Aorta (tissue), 5 donors: ENCODE measurements at regions not wholly inside any gene's neighbourhood (a gene's known extent, or its start where the extent isn't known, plus 50 kb on each side); places are given as distances from the start of the nearest gene placed in this dataset.
"Not testable (repeated sequence)": the region's sequence is repeated elsewhere in the genome, so short reads cannot be mapped to it uniquely, and the experiment has no call there.

ENCODE experiments used
- ATAC-seq: fragments of 200-7000 bp; cut with Tn5 transposase; one replicate; pipeline ENCODE4 v1.9.1; 2022; ENCODE audit warnings: moderate library complexity; ENCODE audit not compliant: low FRiP score
- DNase-seq, 2 donors: peaks; one replicate each; pipeline ENCODE4 v3.0.0-alpha.2; 2020
- H3K27ac ChIP-seq, 2 donors: one replicate each; pipeline ENCODE4 v1.5.1; 2013; ENCODE audit warnings: low read length in 2 of 2, mild to moderate bottlenecking in 2 of 2, moderate library complexity in 2 of 2, control low read depth in 1 of 2, inconsistent platforms in 1 of 2, low read depth in 1 of 2
- H3K27me3 ChIP-seq, 2 donors: one replicate each; pipeline ENCODE4 v1.6.1; 2013; ENCODE audit warnings: control low read depth in 1 of 2, low read length in 1 of 2, mild to moderate bottlenecking in 1 of 2, moderate library complexity in 1 of 2; ENCODE audit not compliant: insufficient read depth in 2 of 2, control insufficient read depth in 1 of 2
- H3K36me3 ChIP-seq, 2 donors: one replicate each; pipeline ENCODE4 v1.6.1; 2013; ENCODE audit warnings: control low read depth in 1 of 2, low read length in 1 of 2, mild to moderate bottlenecking in 1 of 2; ENCODE audit not compliant: insufficient read depth in 2 of 2, control insufficient read depth in 1 of 2
- H3K4me1 ChIP-seq, 2 donors: one replicate each; pipeline ENCODE4 v1.6.1; 2013; ENCODE audit warnings: low read length in 2 of 2, control low read depth in 1 of 2, mild to moderate bottlenecking in 1 of 2, moderate library complexity in 1 of 2; ENCODE audit not compliant: insufficient read depth in 2 of 2, control insufficient read depth in 1 of 2
- H3K4me3 ChIP-seq, 2 donors: one replicate each; pipeline ENCODE4 v1.5.1; 2013; ENCODE audit warnings: low read length in 2 of 2, control low read depth in 1 of 2, mild to moderate bottlenecking in 1 of 2
- H3K9me3 ChIP-seq: one replicate; pipeline ENCODE4 v1.6.1; 2013; ENCODE audit warnings: mild to moderate bottlenecking, low read length; ENCODE audit not compliant: control insufficient read depth
- WGBS, 2 donors: extraction: QIAGEN DNeasy Blood & Tissue Kit; methylation state at CpG; one replicate each; pipeline ENCODE4 v1.1.7; 2013; 5-methylcytosine and 5-hydroxymethylcytosine counted together
- intact Hi-C, 2 donors: fragments of 100-400 bp; cut with DNase I; formaldehyde crosslinking; loops; one replicate each; pipeline versions ENCODE4 v1.14.2 to v1.15.0; 2022
- donor health status: healthy with polysubstance abuse.
- donor health status: Bipolar disorder and iron deficiency.
- donor health status: DM: no; HTN: no; CAD: no.
- donor health status: DM: no; HTN: no; CAD: no.
- donor health status: DM: yes; HTN: yes; CAD: no.

DNA sequence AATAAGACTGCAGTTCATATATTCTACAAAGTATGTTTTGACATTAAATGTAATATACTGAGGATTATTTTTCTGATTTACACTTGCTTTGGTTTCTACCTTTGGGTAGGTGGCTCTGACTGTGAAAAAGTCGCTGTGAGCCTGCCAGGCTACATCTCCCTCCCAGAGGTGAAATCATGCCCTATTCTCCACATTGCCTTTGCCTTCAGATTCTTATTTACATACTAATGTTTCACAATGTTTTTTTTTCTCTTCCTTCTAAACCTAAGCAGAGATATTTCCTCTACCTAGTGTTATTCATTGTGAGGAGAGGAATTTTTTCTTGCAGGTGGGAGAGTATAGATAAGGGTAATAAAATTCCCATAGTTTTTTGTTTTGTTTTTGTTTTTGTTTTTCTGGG lies 111.5 kb upstream of the ANTXRL start:
- no peaks in the 10 kb centered on the region for H3K27me3 ChIP-seq
- H3K4me3 ChIP-seq: no peak overlapping the region
- H3K27ac ChIP-seq: no peak overlapping the region
- ATAC-seq: no peak
- peaks cover 2% of the 10 kb centered on the region for H3K9me3 ChIP-seq
- no peaks in the 10 kb centered on the region for H3K4me1 ChIP-seq
- no peak for DNase-seq
- no peaks in the 10 kb centered on the region for H3K36me3 ChIP-seq
- intact Hi-C loops: no loop called here
- 38 to 62% methylated on average over 1 of the region's 1 CpG for WGBS, 2 donors

- H3K27me3 ChIP-seq: no peaks in the 10 kb centered on the region
Measured at GRCh38 chr10:46175831-46176230, 111.0 kb upstream of the ANTXRL start.

GRCh38 chr10:46187431-46187830 lies 99.4 kb upstream of the ANTXRL start:
- H3K4me3 ChIP-seq, H3K36me3 ChIP-seq, H3K4me1 ChIP-seq, intact Hi-C loops, H3K27me3 ChIP-seq, H3K9me3 ChIP-seq, H3K27ac ChIP-seq, ATAC-seq, DNase-seq: not testable (repeated sequence)
- WGBS, 2 donors: 82 to 83% methylated on average over 3 of the region's 3 CpGs

More at GRCh38 chr10:46175831-46176230, 111.0 kb upstream of the ANTXRL start:
- ATAC-seq (no peak), DNase-seq (no peak)
- Histone ChIP-seq H3K36me3 (no peaks in the 10 kb centered on the region), H3K4me3 (no peak overlapping the region), H3K27ac (no peak overlapping the region), H3K9me3 (peaks cover 2% of the 10 kb centered on the region), H3K4me1 (no peaks in the 10 kb centered on the region)
- intact Hi-C loops: no loop called here

GRCh38 chr10:46197050-46197449 lies 89.7 kb upstream of the ANTXRL start:
- intact Hi-C loops: no loop called here
- Histone ChIP-seq H3K4me3 (no peak overlapping the region), H3K27ac (no peak overlapping the region), H3K4me1 (no peaks in the 10 kb centered on the region), H3K27me3 (no peaks in the 10 kb centered on the region), H3K36me3 (no peaks in the 10 kb centered on the region), H3K9me3 (no peaks in the 10 kb centered on the region)
- 82 to 83% methylated on average over 3 of the region's 3 CpGs for WGBS, 2 donors
- ATAC-seq (no peak), DNase-seq (no peak)

GRCh38 chr10:46198516-46198915 lies 88.3 kb upstream of the ANTXRL start:
- H3K27me3 ChIP-seq: no peaks in the 10 kb centered on the region
- no peak for ATAC-seq
- no peak overlapping the region for H3K4me3 ChIP-seq

DNA sequence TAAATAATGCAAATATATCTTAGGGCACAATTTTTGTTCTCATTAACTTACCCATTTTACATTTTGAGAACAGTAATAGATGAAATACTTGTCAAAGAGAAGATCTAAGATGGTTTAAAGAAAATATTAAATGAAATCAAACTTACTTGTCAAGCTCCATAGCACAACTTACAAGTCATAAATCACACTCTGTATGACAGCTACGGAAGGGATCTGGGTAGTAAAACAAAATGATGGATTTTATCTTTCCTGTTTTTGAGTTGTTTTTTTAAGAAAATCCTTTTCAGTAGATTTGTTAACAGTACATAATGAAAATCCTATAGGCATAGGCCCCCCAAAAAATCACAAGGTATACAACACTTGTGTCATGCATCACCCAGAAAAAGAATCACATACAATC lies 84.4 kb upstream of the ANTXRL start:
- H3K4me1 ChIP-seq, H3K36me3 ChIP-seq, H3K27ac ChIP-seq, DNase-seq, H3K9me3 ChIP-seq, H3K4me3 ChIP-seq, ATAC-seq, H3K27me3 ChIP-seq, intact Hi-C loops: not testable (repeated sequence)
- WGBS, 2 donors: 18 to 32% methylated on average over 1 of the region's 1 CpG

More at GRCh38 chr10:46198516-46198915, 88.3 kb upstream of the ANTXRL start:
- intact Hi-C loops: no loop called here
- H3K9me3 ChIP-seq: no peaks in the 10 kb centered on the region
- no peaks in the 10 kb centered on the region for H3K4me1 ChIP-seq
- H3K27ac ChIP-seq: no peak overlapping the region
- no peak for DNase-seq
- no peaks in the 10 kb centered on the region for H3K36me3 ChIP-seq

GRCh38 chr10:46204482-46205102 lies 82.2 kb upstream of the ANTXRL start:
- ATAC-seq, H3K9me3 ChIP-seq, intact Hi-C loops: not testable (repeated sequence)

GRCh38 chr10:46210427-46210826 lies 76.4 kb upstream of the ANTXRL start:
- no CpG with 5 or more reads among the region's 2 CpGs for WGBS, 2 donors
- H3K36me3 ChIP-seq, DNase-seq, ATAC-seq, H3K9me3 ChIP-seq, H3K27ac ChIP-seq, intact Hi-C loops, H3K27me3 ChIP-seq, H3K4me3 ChIP-seq, H3K4me1 ChIP-seq: not testable (repeated sequence)

More at GRCh38 chr10:46204482-46205102, 82.2 kb upstream of the ANTXRL start:
- not testable (repeated sequence) for H3K4me3 ChIP-seq, H3K27ac ChIP-seq, DNase-seq, H3K27me3 ChIP-seq, H3K36me3 ChIP-seq, H3K4me1 ChIP-seq
- WGBS, 2 donors: 88 to 93% methylated on average over 20 of the region's 20 CpGs

DNA sequence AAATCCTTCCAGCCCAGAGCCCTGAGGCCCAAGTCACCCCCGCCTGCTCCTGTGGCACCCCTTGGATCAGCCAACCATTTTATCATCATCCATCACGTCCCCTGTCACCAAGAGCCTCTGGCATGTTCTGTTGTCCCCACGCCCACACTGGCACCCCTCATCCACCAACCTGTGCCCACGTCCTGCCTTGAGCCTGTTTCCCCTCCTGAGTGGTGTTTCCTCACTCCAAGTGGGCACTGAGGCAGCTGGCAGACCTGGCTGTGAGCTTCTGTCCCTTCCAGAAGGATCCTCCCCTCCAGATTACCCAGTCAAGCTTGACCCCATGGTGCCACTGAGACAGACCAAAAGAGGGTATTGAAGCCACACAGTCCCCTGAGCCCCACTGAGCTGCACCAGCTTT lies 71.4 kb upstream of the ANTXRL start:
- ATAC-seq: no peak
- H3K27me3 ChIP-seq: no peaks in the 10 kb centered on the region
- intact Hi-C loops: no loop called here
- no peak for DNase-seq
- no peaks in the 10 kb centered on the region for H3K36me3 ChIP-seq
- H3K4me3 ChIP-seq: no peak overlapping the region
- WGBS, 2 donors: 66 to 78% methylated on average over 4 of the region's 4 CpGs
- no peaks in the 10 kb centered on the region for H3K4me1 ChIP-seq
- no peak overlapping the region for H3K27ac ChIP-seq
- no peaks in the 10 kb centered on the region for H3K9me3 ChIP-seq
